Heart left ventricle (tissue), 16 donors: ENCODE measurements at regions not wholly inside any gene's neighbourhood (a gene's known extent, or its start where the extent isn't known, plus 50 kb on each side); places are given as distances from the start of the nearest gene placed in this dataset.
"Not testable (repeated sequence)": the region's sequence is repeated elsewhere in the genome, so short reads cannot be mapped to it uniquely, and the experiment has no call there.

Experiments
- ATAC-seq, 4 donors: fragments of 200-7000 bp; cut with Tn5 transposase; one replicate each; pipeline ENCODE4 v1.9.1; 2020 to 2022; ENCODE audit warnings: moderate library complexity in 4 of 4, mild to moderate bottlenecking in 3 of 4, moderate number of reproducible peaks in 1 of 4
- DNase-seq, 5 donors: peaks; one replicate each; pipeline ENCODE4 v3.0.0-alpha.2; 2020
- H3K27ac ChIP-seq, 12 donors: fragments of 200-600 bp; sonication (generic) in 4 of 12; one replicate each; pipeline versions ENCODE4 v1.5.0 to v1.8.0; 2016 to 2022; ENCODE audit warnings: mild to moderate bottlenecking in 2 of 12
- H3K27me3 ChIP-seq, 9 donors: fragments of 200-600 bp; sonication (generic) in 2 of 9; one replicate each; pipeline versions ENCODE4 v1.5.1 to v1.8.0; 2016 to 2022; ENCODE audit warnings: mild to moderate bottlenecking in 3 of 9
- H3K36me3 ChIP-seq, 9 donors: fragments of 200-600 bp; sonication (generic) in 2 of 9; one replicate each; pipeline versions ENCODE4 v1.5.0 to v1.8.0; 2018 to 2022; ENCODE audit warnings: mild to moderate bottlenecking in 2 of 9
- H3K4me1 ChIP-seq, 12 donors: fragments of 200-600 bp; sonication (generic) in 4 of 12; one replicate each; pipeline versions ENCODE4 v1.5.0 to v1.8.0; 2016 to 2022; ENCODE audit warnings: mild to moderate bottlenecking in 3 of 12
- H3K4me3 ChIP-seq, 12 donors: fragments of 200-600 bp; sonication (generic) in 4 of 12; one replicate each; pipeline versions ENCODE4 v1.5.0 to v1.8.0; 2017 to 2022; ENCODE audit warnings: mild to moderate bottlenecking in 9 of 12, moderate library complexity in 4 of 12
- H3K9me3 ChIP-seq, 12 donors: fragments of 200-600 bp; sonication (generic) in 4 of 12; one replicate each; pipeline versions ENCODE4 v1.5.0 to v1.8.0; 2016 to 2022; ENCODE audit warnings: mild to moderate bottlenecking in 1 of 12
- POLR2A ChIP-seq, 2 donors: fragments of 450-650 bp; IDR thresholded peaks; one replicate each; pipeline ENCODE4 v1.6.1; 2017; ENCODE audit warnings: antibody characterized with exemption in 2 of 2, mild to moderate bottlenecking in 2 of 2, moderate library complexity in 2 of 2
- WGBS, 4 donors: extraction: QIAGEN DNeasy Blood & Tissue Kit in 2 of 4; methylation state at CpG; one replicate each; pipeline versions ENCODE4 v1.1.5 to v1.1.7; 2013 to 2018; 5-methylcytosine and 5-hydroxymethylcytosine counted together
- intact Hi-C, 10 donors: fragments of 100-400 bp; cut with DNase I; formaldehyde crosslinking; loops; one replicate each; pipeline versions ENCODE4 v1.11.1 to v1.14.2; 2022
- TF ChIP-seq, protein P1 (sequence below), 12 donors: fragments of 200-600 bp; sonication (generic) in 4 of 12; IDR thresholded peaks; one replicate each; pipeline versions ENCODE4 v1.5.0 to v1.8.0; 2018 to 2022; ENCODE audit warnings: antibody characterized with exemption in 12 of 12, mild to moderate bottlenecking in 5 of 12
- donor health status: ischemic (EF 13 %, LVEDD 7.1; RV severe dilation, severe dysfunction).
- donor health status: healthy with polysubstance abuse.
- donor health status: DM: no; HTN: yes; CAD: no.
- donor health status: DM: no; HTN: no; CAD: no.
- donor health status: ischemic (EF 25% LVEDD 6.9; RV normal size, moderate dysfunction).
- donor health status: ischemic (EF 25% LVEDD 5.7; RV mildly dilated, moderate dysfunction).
- donor health status: healthy.
- donor health status: DM: yes; HTN: yes; CAD: no.
- donor health status: ischemic (EF 35%, LVEDD 5.7; RV mildly dilated, moderate dysfunction).
- donor health status: nonischemic (EF 11% LVEDD 7.7; RV severe dilation, severe dysfunction).
- donor health status: DM: yes; HTN: yes; CAD: no.
- donor health status: PGD.
- donor health status: ischemic (EF 29% LVEDD 5.4; RV normal size, mild dysfunction).
- donor health status: nonischemic (EF 23%, LVEDD 6.1; RV moderate dilation, normal function).

DNA sequence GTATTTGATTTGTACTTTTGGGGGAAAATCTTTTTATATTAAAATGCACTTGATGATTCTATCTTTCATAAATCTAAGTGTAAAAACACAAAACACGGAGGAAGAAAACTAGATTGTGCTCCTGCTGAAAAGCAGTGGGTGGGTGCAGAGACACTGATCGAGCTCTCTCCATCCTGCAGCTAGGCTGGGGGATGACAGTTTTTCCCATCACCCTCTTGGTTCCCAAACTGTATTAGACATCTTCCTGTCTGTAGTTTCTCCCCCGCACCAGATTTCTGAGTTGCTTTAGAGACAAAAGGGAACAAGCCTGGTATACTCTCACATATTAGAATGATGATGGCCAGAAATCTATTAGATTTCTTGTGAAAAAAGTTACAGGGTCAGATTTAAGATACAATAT is 99.6 kb downstream of the FAM114A2 start:
- 78 to 84% (median 81%) methylated on average over 3 of the region's 3 CpGs for WGBS, 4 donors
- intact Hi-C loops: no loop called here
- ATAC-seq: no peak

DNA sequence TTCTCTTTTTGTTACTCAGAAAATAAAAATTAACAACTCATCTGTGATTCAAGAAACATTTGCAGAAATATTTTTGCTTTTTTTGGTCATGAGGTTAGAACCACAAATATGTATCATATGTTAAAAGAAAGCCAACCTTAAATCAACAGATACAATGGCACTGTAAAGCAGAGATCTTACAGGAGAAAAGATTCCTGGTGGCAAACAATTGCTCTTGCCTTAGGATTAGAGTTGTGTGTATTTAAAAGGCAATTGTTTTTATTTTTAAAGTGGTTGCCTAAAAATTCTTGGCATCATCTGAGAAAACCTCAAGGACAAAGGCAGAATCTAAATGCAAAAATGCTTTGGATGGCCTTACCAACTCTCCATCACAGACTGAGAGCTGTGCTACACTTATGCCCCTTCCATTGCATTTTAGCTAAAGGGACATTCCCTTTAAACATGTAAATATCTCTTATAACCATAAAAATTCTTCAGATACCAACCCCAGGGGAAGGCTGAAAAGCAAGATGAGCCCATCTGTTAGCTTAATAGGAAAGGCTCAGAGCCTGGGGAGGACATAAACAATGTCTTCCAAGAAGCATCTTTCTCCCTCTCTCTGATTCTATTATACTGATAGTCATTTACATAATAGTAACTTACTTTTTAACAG is 100.4 kb downstream of the FAM114A2 start:
- peaks cover 0 to 80% (median 53%) of the 10 kb centered on the region in 12 donors for H3K9me3 ChIP-seq
- no peak for ATAC-seq

More for the DNA sequence above, 99.6 kb downstream of the FAM114A2 start:
- no peak for TF ChIP-seq POLR2A (IDR thresholded peaks at IDR 0.05)
- TF ChIP-seq, protein P1, sequence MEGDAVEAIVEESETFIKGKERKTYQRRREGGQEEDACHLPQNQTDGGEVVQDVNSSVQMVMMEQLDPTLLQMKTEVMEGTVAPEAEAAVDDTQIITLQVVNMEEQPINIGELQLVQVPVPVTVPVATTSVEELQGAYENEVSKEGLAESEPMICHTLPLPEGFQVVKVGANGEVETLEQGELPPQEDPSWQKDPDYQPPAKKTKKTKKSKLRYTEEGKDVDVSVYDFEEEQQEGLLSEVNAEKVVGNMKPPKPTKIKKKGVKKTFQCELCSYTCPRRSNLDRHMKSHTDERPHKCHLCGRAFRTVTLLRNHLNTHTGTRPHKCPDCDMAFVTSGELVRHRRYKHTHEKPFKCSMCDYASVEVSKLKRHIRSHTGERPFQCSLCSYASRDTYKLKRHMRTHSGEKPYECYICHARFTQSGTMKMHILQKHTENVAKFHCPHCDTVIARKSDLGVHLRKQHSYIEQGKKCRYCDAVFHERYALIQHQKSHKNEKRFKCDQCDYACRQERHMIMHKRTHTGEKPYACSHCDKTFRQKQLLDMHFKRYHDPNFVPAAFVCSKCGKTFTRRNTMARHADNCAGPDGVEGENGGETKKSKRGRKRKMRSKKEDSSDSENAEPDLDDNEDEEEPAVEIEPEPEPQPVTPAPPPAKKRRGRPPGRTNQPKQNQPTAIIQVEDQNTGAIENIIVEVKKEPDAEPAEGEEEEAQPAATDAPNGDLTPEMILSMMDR (IDR thresholded peaks at IDR 0.05): no peak
- H3K27ac ChIP-seq: no peak overlapping the region
- H3K36me3 ChIP-seq: no peaks in the 10 kb centered on the region
- H3K4me3 ChIP-seq: no peak overlapping the region
- H3K4me1 ChIP-seq: no peaks in the 10 kb centered on the region
- DNase-seq: no peak
- peaks cover 0 to 79% (median 53%) of the 10 kb centered on the region in 12 donors for H3K9me3 ChIP-seq
- H3K27me3 ChIP-seq: no peaks in the 10 kb centered on the region

DNA sequence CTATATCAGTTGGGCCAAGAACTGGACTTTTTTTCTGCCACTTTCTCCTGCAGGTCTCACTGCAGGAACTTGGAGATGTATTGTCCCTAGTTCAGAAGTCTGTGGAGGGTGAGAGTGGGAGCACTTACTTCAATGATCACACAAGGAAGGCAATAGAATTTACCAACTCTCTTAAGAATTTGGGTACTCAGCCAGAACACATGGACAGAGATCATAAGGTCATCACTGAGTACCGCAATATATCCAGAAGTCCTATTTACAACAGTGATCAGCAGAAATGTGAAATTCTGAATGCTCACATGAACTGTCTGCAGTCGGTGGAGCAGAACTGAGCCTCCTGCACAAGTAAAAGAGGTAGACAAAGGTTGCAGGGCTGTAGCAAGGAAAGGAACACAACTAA is 101.0 kb downstream of the FAM114A2 start:
- TF ChIP-seq, protein P1 (IDR thresholded peaks at IDR 0.05): no peak
- no peak for TF ChIP-seq POLR2A (IDR thresholded peaks at IDR 0.05)
- DNase-seq (no peak), ATAC-seq (no peak)
- intact Hi-C loops: no loop called here
- Histone ChIP-seq H3K4me3 (no peak overlapping the region), H3K9me3 (peaks cover 0 to 76% (median 53%) of the 10 kb centered on the region in 12 donors), H3K27me3 (no peaks in the 10 kb centered on the region), H3K36me3 (no peaks in the 10 kb centered on the region), H3K4me1 (no peaks in the 10 kb centered on the region), H3K27ac (no peak overlapping the region)
- WGBS, 4 donors: 82 to 92% (median 89%) methylated on average over 2 of the region's 2 CpGs

More for the DNA sequence above, 100.4 kb downstream of the FAM114A2 start:
- Histone ChIP-seq H3K27ac (no peak overlapping the region), H3K4me1 (no peaks in the 10 kb centered on the region), H3K4me3 (no peak overlapping the region), H3K27me3 (no peaks in the 10 kb centered on the region), H3K36me3 (no peaks in the 10 kb centered on the region)
- TF ChIP-seq, protein P1 (IDR thresholded peaks at IDR 0.05): no peak
- TF ChIP-seq POLR2A (IDR thresholded peaks at IDR 0.05): no peak
- intact Hi-C loops: no loop called here
- no peak for DNase-seq

DNA sequence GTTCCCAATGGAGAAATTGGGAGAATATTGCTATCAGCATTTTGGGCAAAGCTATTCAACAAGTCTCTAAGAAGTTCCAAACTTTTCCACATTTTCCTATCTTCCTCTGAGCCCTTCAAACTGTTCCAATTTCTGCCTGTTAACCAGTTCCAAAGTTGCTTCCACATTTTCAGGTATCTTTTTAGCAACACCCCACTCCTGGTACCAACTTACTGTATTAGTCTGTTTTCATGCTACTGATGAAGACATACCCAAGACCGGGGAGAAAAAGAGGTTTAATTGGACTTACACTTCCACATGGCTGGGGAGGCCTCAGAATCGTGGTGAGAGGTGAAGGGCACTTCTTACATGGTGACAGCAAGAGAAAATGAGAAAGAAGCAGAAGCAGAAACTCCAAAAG is 103.6 kb downstream of the FAM114A2 start:
- H3K36me3 ChIP-seq, ATAC-seq, H3K27ac ChIP-seq, H3K27me3 ChIP-seq, H3K4me1 ChIP-seq, intact Hi-C loops, DNase-seq, H3K4me3 ChIP-seq: not testable (repeated sequence)
- H3K9me3 ChIP-seq: peaks cover 0 to 52% (median 34%) of the 10 kb centered on the region in 12 donors
- 51 to 72% (median 65%) methylated on average over 2 of the region's 2 CpGs for WGBS, 4 donors

DNA sequence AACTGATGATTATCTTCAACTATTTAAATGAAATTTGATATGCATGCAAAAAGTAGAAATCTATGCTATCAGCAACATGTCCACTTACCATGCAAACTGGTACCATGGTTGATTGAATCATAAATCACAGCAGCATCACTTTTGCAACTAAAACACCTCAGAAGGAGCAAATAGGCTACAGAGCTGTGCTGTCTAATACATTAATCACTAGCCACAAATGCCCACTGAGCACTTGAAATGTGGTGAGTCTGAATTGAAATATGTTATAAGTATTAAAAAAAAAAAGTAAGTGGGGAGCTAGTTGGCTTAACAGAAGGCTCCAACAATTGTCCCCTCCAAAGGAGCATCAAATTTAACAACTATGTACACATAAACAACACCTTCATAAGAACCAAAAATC is 112.5 kb downstream of the FAM114A2 start:
- Histone ChIP-seq H3K27me3 (no peaks in the 10 kb centered on the region), H3K4me3 (no peak overlapping the region), H3K27ac (no peak overlapping the region), H3K4me1 (no peaks in the 10 kb centered on the region), H3K9me3 (peaks cover 0 to 6% (median 0%) of the 10 kb centered on the region in 12 donors), H3K36me3 (no peaks in the 10 kb centered on the region)
- no peak for ATAC-seq
- intact Hi-C loops: no loop called here
- no peak for TF ChIP-seq POLR2A (IDR thresholded peaks at IDR 0.05)
- TF ChIP-seq, protein P1 (IDR thresholded peaks at IDR 0.05): no peak
- no peak for DNase-seq
